ENCODE measurements at regions not wholly inside any gene's neighbourhood (a gene's known extent, or its start where the extent isn't known, plus 50 kb on each side); places are given as distances from the start of the nearest gene placed in this dataset.

GRCh38 chr5:67454957-67455561 lies 258.5 kb upstream of the CD180 start:
- TF ChIP-seq, protein P1, sequence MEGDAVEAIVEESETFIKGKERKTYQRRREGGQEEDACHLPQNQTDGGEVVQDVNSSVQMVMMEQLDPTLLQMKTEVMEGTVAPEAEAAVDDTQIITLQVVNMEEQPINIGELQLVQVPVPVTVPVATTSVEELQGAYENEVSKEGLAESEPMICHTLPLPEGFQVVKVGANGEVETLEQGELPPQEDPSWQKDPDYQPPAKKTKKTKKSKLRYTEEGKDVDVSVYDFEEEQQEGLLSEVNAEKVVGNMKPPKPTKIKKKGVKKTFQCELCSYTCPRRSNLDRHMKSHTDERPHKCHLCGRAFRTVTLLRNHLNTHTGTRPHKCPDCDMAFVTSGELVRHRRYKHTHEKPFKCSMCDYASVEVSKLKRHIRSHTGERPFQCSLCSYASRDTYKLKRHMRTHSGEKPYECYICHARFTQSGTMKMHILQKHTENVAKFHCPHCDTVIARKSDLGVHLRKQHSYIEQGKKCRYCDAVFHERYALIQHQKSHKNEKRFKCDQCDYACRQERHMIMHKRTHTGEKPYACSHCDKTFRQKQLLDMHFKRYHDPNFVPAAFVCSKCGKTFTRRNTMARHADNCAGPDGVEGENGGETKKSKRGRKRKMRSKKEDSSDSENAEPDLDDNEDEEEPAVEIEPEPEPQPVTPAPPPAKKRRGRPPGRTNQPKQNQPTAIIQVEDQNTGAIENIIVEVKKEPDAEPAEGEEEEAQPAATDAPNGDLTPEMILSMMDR (IDR thresholded peaks at IDR 0.05), result no peak
- no peak for TF ChIP-seq POLR2A (IDR thresholded peaks at IDR 0.05)

Measured in Peyer's patch (tissue), 4 donors.